Activated gamma-delta T cell treated with anti-CD3 and anti-CD28 coated beads, Interleukin-2, amount 50 U/mL, for 16 hours (primary cell): ENCODE measurements at regions not wholly inside any gene's neighbourhood (a gene's known extent, or its start where the extent isn't known, plus 50 kb on each side); places are given as distances from the start of the nearest gene placed in this dataset.

Source experiments
- DNase-seq: peaks from one replicate; pipeline ENCODE4 v3.0.0-alpha.2; 2020; ENCODE audit warnings: low read depth

DNA sequence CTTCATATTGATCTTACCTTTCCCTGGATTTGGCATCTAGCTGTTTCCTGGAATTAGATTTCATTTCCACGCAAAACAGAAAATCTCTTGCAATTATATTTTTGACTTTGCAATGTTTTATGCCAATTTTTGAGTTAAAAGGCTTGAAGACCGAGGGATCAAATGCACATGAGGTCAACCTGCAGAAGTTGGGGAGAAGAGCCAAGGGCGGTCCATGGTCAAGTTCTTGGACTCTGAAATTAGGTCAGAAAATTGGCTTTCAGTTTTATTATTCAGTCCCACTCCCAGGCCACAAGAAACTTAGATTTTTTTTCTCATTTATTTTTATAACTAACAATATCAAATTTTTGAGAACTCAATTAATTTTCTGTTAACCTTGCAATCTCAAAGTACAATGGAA is 499.1 kb upstream of the USP24 start:
- no peak for DNase-seq

DNA sequence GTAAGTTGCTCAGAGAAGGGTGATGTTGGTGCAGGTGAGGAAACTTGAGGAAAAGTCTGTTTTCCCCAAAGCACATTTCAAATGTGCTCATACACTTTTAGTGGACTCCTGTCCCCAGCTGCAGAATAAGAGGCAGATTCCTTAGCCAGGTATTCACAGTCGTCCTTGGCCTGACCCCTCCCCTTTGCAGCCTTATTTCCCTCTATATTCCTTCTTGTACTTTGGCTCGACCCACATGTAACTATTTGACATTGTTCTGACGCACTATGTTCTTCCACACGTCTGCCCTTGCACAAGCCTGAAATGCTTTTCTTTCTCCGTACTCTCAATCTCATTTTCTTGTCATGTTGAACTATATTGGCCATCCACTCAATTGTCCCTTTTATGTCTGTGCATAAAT is 498.4 kb upstream of the USP24 start:
- no peak for DNase-seq

DNA sequence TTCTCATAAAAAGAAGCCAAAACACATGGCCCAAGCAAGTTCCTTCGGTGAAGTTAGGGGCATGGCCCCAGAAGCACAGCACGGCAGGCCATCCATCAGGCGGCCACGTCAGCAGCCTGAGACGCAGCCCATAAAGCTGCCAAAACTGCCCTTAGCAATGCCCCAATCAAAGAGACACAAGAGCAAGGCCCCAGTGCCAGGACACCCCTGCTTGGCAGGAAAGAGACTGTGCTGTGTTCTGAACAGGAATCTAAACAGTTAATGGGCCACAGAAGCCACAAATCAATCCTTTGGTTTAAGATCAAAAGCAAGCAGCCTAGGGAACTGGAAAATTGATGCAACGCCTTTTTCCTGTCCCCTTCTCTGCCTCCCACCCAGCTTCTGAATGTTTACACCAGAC is 497.0 kb upstream of the USP24 start:
- no peak for DNase-seq

DNA sequence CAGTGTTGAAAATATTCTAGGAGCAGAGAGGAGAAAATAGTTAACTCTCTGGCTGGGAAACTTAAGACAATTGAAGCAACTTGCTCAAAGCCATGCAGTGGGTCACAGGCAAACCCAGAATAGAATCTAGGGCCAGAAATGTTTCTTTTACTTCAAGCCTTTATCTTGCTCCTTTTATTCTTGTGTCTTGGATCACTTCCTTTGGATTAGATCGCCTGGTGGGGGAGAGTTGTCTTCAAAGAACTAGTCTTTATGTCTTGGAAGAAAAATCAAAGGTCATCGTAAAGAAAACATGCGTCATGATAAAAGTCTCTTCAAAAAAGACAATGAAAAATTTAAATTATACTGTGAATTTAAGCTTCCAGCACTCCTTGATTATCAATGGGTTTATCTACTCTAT is 493.6 kb upstream of the USP24 start:
- no peak for DNase-seq

DNA sequence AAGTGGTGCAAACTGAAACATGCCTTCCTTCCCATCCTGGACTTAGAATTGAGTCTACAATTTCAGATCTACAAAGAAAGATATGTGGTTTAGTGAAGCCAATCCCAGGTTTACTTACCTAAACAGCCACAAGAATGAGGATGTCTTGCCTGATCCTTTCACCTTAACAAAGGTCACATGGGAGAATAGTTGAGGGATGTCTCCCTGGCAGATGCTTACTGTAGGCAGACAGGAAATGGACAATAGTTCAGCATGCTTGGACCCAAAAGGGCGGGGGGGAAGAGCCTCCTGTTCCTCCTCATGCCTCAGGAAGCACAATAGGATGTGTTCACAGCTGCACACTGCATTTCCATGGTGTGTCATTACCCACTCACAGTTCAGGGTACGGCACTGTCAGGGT is 492.7 kb upstream of the USP24 start:
- DNase-seq = no peak

DNA sequence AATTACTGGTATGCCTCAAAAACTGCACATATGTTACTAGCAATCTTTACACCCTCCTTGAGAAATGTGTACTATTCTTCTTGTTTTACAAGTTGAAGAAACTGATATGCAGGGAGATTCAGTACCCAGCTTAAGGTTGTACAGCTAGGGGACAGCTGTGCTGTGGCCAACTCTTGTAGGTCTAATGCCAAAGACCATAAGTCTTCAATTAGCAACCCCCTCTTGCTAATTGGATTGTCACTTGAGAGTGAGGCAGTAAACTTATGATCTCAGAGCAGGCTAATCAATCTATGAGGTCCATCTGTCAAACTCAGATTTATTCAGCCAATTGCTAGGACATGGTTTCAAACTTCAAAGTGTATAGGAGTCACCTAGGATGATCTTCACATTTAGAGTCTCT is 492.0 kb upstream of the USP24 start:
- no peak for DNase-seq

DNA sequence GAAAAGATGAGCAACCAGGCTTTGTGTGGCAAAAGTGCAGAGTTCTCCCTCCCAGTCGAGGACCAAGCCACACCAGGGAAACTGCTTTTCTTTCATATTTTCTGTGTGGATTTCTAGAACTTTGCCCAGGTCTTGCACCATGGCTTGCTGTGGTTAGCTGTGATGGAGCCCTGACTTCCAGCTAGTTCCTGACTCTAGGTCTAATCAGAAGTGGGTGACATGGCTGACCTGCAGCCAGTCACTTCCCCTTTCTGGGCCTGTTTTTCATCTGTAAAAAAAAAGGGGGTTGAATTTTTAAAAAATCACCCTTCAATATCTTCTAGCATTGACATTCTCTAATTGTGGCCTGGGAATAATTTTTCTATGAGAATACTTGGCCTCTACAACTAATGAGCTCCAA is 491.2 kb upstream of the USP24 start:
- DNase-seq = no peak

DNA sequence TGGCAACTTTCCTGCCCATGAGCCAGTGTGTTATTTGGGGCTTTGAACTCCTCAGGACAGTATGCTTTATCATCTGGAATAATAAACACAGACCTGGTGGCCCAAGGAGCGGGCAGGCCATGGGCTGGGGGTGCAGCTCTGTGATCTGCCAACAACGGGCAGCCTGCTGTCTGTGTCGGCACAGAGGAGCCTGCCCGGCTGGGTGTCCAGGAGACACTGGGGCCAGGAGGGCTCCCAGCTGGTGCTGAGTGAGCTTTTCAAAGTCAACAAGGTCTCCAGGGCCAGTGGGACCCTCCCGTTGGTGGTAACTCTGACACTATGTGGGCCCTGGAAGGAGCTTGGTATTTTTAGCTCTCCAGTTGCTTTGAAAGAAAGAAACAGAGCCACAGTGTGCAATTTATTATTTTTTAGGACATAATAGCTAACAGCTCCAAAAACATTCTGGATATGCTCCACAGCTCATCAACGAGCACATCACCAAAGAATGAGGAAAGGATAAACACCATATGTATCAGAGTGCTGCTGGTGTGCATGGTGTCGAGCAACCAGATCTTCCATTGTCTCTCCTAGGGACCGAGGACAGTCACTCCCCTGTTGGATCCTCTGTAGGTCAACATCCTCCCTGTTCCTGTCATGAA is 488.7 kb upstream of the USP24 start:
- no peak for DNase-seq

DNA sequence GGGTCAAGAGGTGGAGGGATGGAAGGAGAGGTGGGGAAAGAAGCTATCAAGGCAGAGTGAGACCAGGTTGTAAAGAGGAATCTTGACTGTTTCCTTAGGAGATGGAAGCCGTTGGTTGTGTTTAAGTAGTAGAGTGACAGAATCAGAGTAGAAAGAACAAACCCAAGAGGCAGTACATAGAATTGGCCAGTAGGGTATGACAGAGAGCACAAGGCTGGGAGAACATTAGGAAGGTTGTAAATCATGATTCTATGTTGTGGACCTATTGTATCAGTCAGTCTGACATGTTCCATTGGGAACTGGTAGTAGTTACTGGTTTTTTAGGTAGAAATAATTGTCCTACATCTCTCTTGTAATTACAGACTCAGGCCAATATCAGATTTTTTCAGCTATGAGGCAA is 486.9 kb upstream of the USP24 start:
- no peak for DNase-seq

DNA sequence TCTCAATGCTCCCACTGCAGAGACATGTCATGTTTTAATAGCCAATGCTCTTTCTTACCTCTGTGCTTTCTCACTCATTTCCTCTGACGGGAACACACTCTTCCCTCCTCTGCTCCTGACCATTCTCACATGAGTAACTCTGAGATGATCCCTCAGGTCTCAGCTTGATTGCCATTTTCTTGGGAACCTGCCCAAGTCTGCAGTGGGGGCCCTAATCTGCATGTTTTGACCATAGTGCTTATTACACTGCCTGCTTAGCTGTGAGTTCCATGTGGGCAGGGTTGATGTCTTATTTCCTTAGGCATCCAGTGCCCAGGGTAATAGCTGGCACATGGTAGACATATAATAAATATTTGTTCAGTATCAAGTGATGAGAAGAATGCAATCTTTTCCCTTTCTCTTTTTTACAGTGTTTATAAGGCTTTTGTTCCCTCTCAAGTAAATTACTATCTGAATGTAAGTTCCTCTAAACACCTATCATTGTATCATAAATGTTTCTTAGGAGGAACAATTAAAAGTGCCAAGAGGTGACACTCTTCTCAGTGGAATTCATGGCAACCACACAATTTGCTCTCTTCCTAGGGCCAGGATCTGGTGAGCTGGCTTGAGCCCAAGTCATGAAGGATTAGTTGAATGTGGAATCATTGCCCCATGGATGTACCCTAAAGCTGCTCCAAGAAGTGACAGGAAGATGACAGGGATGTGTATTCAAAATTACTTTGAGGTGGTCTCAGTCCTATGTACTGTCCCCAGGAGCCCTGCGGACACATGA is 485.4 kb upstream of the USP24 start:
- no peak for DNase-seq

DNA sequence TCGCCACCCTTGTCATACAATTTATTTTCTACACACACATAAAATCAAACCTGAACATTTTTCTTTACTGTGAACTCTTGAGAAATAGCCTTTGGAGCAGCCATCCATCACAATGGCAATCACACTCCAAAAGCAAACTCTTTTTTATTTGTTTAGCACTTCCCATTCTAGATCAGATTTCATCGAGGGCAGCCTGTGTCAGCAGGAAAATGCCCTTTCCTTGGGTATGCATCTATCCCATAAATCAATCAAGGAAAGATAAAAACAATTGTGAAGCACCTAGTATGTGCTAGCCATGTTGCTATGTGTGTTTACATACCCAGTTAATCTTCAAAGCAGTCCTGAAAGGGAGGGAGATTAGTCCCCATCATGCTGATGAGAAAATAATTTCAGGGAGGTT is 484.1 kb upstream of the USP24 start:
- no peak for DNase-seq

DNA sequence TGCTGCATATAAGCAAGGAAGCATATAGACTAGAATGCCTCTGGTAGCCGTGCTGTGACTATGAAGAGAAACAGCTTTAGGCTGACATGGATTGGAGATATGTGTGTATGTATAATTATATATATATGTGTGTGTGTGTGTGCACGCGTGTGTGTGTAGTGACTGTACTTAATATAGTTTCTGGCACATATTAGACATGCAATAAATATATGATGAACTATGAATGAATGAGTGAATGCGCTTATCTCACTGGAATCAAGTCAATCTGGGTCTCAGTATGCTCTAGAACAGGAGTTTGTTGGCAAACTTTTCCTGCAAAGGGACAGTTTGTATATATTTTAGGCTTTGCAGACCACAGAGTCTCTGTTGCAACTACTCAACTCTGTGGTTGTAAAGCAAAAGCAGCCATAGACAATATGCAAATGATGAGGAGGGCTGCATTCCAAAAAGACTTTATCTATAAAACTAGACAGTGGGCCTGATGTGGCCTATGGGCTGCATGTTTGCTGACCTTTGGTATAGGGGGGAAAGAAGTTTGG is 482.9 kb upstream of the USP24 start:
- no peak for DNase-seq

DNA sequence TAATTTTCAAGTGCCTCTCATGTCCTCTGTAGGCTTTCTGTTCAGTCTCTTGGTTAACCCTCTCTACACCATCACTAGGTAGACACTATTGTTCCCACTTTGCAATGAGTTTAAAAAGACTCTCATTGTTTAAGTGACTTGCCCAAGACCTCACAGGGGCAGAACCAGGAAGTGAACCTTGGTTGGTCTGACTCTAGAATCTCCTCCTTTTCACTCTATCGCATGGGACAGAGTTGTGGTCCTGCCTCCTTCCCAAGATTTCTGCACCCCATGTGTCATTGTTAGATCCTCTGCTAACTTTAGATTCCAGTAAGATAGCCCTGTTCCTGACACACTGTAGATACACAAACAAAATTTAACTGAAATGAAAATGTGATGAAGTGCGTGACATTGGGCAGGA is 481.7 kb upstream of the USP24 start:
- no peak for DNase-seq

DNA sequence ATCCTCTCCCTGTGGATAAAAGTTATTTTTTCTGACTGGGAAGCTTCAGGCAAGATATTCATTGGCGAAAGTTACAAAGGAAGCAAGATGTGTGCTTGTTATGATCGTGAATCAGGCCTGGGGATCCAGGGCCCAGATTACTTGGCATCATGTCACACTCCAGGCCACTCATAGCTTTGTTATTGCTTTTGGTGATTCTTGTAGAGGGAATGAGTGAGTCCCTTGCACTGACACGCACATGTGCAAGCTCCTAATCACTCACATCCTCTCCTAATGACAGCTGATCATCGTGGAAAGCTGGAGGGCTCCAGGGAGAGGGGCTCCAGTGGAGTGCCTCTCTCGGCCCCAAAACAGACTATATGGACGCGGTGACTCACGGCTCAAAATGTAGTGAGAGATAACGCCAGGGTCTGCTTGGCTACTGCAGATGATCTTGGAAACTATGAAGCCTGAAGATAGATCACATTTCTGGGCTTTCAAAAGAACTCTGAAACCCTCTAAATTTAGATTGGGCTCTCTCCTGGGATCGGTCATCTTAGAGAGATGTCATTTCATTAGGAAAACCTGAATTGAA is 481.1 kb upstream of the USP24 start:
- DNase-seq = no peak

DNA sequence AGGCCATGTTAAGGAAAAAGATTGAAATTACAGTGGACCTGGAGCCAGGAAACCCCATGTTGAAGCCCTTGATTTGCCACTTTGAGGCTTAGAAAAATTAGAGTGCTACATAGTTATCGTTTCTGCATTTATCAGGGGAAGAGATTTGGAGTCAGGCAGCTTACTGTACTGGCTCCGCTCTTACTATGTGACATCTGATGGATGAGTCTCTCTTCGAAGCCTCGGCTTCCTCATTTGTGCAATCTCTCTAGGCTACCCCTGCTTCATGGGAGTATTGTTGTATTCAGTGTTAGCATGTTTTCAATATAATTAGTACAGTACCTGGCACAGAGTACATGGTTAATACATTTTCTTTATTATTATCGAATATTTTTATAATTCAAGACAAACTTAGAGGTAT is 480.4 kb upstream of the USP24 start:
- DNase-seq = no peak

DNA sequence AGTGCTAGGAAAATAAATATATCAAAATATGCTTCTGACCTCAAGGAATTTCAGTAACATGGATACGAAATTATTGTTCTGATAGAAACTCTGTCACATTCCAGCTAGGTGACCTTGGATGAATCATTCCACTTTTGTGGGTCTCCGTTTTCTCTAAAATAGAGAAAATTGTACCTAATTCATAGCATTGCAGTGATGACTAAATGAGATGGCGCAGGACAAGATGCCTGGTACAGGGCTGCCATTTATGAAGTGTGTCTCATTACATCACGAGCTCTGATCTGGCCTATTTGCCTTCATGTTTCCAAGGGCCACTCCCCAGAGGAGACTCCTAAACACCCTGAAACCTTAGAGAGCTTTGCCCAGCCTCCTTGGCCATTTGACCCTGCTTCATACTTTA is 480.0 kb upstream of the USP24 start:
- DNase-seq = no peak

DNA sequence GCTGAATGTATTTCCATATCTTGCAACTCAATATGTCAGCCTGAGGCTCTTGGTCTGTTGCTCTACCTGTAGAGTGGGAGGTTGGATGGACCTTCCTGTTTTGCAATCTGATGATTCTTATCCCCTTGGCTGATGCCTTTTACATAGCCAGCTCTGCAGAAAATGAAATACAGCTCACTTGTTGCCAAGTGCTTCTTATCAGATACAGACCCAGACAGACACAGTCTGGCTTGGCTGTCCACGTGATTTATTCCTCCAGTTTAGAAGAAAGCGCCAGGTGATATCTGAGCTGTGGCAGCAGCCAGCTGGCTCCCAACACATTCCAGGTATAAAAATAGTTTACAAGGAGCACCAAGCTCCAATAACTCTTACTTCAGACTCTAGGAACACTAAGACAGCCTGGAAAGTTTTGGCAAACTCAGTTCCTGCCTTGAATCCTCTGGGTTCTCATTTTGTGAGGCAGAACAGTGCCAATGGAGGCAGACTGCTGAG is 479.2 kb upstream of the USP24 start:
- no peak for DNase-seq

DNA sequence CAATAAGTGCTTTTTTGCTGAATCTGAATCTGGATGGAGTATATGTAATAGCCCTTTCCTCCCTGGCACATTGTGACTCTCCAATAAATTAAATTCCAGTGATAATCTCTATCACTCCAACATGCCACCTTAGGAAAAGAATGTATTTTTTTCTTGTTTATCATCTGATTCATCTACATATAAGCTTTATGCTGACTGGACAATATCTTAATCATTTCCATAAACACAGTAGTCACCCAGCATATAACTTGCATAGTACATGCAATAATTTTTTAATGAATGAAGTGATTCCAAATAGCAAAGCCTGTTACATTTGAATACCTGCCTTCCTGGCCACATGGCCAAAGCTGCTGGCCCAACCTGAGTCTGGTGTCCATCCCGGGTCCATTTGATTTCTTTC is 477.6 kb upstream of the USP24 start:
- DNase-seq = no peak

DNA sequence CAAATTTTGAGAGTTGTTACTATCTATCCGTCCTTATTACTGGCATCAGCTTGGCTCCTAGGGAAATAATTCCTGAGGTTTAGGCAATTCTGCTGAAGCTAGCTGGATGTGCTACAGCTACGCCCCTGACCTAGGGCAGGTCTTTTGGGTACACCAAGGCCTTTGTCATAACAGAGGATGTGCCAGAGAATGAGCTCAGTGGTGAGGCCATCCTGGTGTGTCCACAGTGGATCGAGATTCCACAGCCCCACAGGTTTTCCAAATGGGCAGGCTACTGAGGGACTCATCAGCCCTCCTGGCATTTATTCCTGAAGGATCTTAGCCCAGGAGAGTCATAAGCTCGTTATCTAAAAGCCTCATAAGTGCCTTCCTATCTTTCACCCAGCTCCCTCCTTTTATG is 475.2 kb upstream of the USP24 start:
- DNase-seq = no peak

DNA sequence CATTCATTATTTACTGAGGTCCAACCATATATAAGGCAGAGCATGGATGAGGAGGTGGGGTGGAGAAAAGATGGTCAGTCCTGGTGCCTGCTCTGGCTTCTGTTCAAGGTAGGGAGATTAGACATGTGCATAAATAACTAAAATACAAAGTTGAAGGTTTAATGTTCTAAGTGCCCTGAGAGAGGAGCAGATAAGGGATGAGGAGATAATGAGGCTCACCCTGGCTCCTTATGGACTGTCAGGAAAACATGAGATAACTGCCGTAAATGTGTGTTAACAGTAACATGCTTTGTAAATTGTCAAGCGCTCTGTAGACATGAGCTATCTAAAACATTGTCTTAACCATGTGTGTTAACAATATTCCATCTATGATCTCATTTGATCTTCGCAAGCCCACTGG is 474.6 kb upstream of the USP24 start:
- DNase-seq = no peak

DNA sequence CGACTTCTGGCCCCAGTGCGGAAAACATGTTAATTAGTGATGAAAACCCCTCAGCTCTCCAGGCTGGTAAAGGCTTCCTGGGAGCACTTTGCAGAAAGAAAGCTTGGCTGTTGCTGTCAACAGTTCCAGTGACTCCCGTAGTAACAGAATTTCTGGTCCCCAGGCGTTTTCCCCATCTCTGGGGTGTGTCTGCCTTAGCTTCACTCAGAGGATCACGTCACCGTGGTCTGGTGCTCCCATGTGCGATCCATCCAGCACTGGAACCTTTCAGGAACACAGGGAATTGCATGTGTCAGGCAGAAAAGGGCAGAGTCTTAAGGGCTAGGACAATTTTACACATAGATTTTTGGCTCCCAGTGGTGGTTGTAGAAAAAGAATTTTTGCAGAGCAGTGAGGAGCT is 470.4 kb upstream of the USP24 start:
- DNase-seq = no peak

DNA sequence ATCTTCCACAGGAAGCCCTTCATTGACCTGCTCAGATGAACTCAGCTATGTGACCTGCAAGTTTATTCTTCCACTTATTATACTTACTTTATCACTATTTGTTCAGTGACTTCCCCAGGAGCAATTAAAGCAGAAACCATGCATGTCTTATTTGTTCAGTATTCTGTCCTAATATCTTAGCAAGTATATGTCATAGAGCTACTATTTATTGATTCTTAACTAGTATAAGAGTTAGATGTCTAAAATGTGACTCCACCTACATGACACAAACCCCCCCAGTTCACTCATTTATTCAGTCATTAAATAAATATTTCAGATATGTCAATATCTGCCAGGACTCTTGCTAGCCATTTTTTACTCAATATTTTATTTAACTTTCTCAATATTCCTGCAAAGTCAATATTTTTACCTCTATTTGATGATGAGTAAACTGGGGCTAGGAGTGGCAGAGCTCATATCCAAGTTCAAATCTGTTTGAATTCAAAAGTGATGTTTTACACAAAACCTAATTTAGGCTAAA is 469.0 kb upstream of the USP24 start:
- no peak for DNase-seq

DNA sequence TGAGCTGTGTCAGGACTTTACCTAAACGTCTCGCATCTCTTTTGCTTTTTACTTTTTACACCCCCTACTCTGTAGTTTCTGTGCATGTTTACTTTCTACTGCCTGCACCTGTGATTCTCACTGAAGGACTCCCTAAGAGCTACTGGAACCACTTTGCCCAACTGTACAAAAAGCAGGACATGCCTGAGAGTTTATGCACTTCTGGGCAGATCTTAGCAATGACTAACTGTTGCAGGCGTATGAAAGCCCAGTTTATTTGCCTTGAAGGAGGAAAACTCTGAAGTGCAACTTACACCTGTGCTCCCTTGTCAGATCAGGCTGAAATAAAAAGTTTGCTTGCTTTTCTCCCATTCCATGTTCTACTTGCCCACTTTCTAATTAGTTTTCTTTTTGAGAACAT is 467.0 kb upstream of the USP24 start:
- DNase-seq = no peak
